ENCODE measurements at regions not wholly inside any gene's neighbourhood (a gene's known extent, or its start where the extent isn't known, plus 50 kb on each side); places are given as distances from the start of the nearest gene placed in this dataset.
A peak's percentile ranks its signal among the peaks of the same experiment; 100 is the strongest.

GRCh38 chr2:64861452-64862397, 127.5 kb upstream of the SLC1A4 start:
- Histone ChIP-seq H3K4me3 (ENCODE audit: severe bottlenecking) (no peak overlapping the region), H3K36me3 (ENCODE audit: low read depth) (no peaks in the 10 kb centered on the region), H3K4me1 (ENCODE audit: insufficient read depth, poor library complexity, severe bottlenecking) (peaks cover 10% of the 10 kb centered on the region), H3K9me3 (ENCODE audit: severe bottlenecking) (no peaks in the 10 kb centered on the region), H3K27me3 (ENCODE audit: insufficient read depth, poor library complexity, severe bottlenecking) (no peaks in the 10 kb centered on the region), H3K27ac (ENCODE audit: poor library complexity, severe bottlenecking) (no peak overlapping the region)
- ATAC-seq (ENCODE audit: low read depth) = no peak
- no peak for TF ChIP-seq CTCF (IDR thresholded peaks at IDR 0.05; ENCODE audit: poor library complexity, severe bottlenecking)
- no peak for DNase-seq (ENCODE audit: low spot score)

- no peak for ATAC-seq (ENCODE audit: low read depth)
- Histone ChIP-seq H3K27ac (ENCODE audit: poor library complexity, severe bottlenecking) (no peak overlapping the region), H3K4me1 (ENCODE audit: insufficient read depth, poor library complexity, severe bottlenecking) (peaks cover 10% of the 10 kb centered on the region), H3K27me3 (ENCODE audit: insufficient read depth, poor library complexity, severe bottlenecking) (no peaks in the 10 kb centered on the region), H3K4me3 (ENCODE audit: severe bottlenecking) (no peak overlapping the region), H3K36me3 (ENCODE audit: low read depth) (no peaks in the 10 kb centered on the region), H3K9me3 (ENCODE audit: severe bottlenecking) (no peaks in the 10 kb centered on the region)
- DNase-seq (ENCODE audit: low spot score) = no peak
- TF ChIP-seq CTCF (IDR thresholded peaks at IDR 0.05; ENCODE audit: poor library complexity, severe bottlenecking) = no peak
Observed at GRCh38 chr2:64862623-64863022, 126.6 kb upstream of the SLC1A4 start.

- TF ChIP-seq CTCF (IDR thresholded peaks at IDR 0.05; ENCODE audit: poor library complexity, severe bottlenecking) = no peak
- DNase-seq (ENCODE audit: low spot score) (no peak), ATAC-seq (ENCODE audit: low read depth) (no peak)
- Histone ChIP-seq H3K36me3 (ENCODE audit: low read depth) (no peaks in the 10 kb centered on the region), H3K4me3 (ENCODE audit: severe bottlenecking) (no peak overlapping the region), H3K27ac (ENCODE audit: poor library complexity, severe bottlenecking) (no peak overlapping the region), H3K9me3 (ENCODE audit: severe bottlenecking) (no peaks in the 10 kb centered on the region), H3K4me1 (ENCODE audit: insufficient read depth, poor library complexity, severe bottlenecking) (peaks cover 10% of the 10 kb centered on the region), H3K27me3 (ENCODE audit: insufficient read depth, poor library complexity, severe bottlenecking) (no peaks in the 10 kb centered on the region)
Observed at GRCh38 chr2:64863097-64863820, 125.9 kb upstream of the SLC1A4 start.

GRCh38 chr2:64865073-64865830, 123.9 kb upstream of the SLC1A4 start:
- no peaks in the 10 kb centered on the region for H3K36me3 ChIP-seq (ENCODE audit: low read depth)
- peak overlapping the region; percentile 36 for H3K27ac ChIP-seq (ENCODE audit: poor library complexity, severe bottlenecking)
- ATAC-seq (ENCODE audit: low read depth) = peak; percentile 79
- TF ChIP-seq CTCF (IDR thresholded peaks at IDR 0.05; ENCODE audit: poor library complexity, severe bottlenecking) = peak; percentile 99
- no peaks in the 10 kb centered on the region for H3K27me3 ChIP-seq (ENCODE audit: insufficient read depth, poor library complexity, severe bottlenecking)
- no peaks in the 10 kb centered on the region for H3K9me3 ChIP-seq (ENCODE audit: severe bottlenecking)
- no peak for DNase-seq (ENCODE audit: low spot score)
- H3K4me1 ChIP-seq (ENCODE audit: insufficient read depth, poor library complexity, severe bottlenecking) = no peaks in the 10 kb centered on the region
- H3K4me3 ChIP-seq (ENCODE audit: severe bottlenecking) = peak overlapping the region; percentile 29
